GM23338 (cell line): ENCODE measurements at regions not wholly inside any gene's neighbourhood (a gene's known extent, or its start where the extent isn't known, plus 50 kb on each side); places are given as distances from the start of the nearest gene placed in this dataset.

Source experiments
- CREB1 ChIP-seq: fragments of 250-450 bp; sonication (Bioruptor Pico); IDR thresholded peaks from 2 replicates; pipeline ENCODE4 v1.5.0; 2020; ENCODE audit warnings: low read depth, mild to moderate bottlenecking, moderate library complexity
- CTCF ChIP-seq, 2 experiments: fragments of 200-600 bp in 1 of 2; sonication (generic) in 1 of 2; conservative IDR thresholded peaks; 2 replicates each; pipeline versions ENCODE4 v1.5.1 to v1.6.1; 2016 to 2017; ENCODE audit warnings: antibody characterized with exemption in 2 of 2, low read depth in 2 of 2, mild to moderate bottlenecking in 2 of 2, moderate library complexity in 1 of 2
- ETS1 ChIP-seq: IDR thresholded peaks from 2 replicates; pipeline ENCODE4 v1.6.1; 2016; ENCODE audit warnings: antibody characterized with exemption
- EZH2 ChIP-seq: fragments of 200-600 bp; sonication (generic); IDR thresholded peaks from one replicate; pipeline ENCODE4 v1.8.0; 2017; ENCODE audit warnings: antibody characterized with exemption, mild to moderate bottlenecking, low read depth; ENCODE audit not compliant: unreplicated experiment
- EZH2phosphoT487 ChIP-seq: fragments of 200-600 bp; sonication (generic); IDR thresholded peaks from one replicate; pipeline ENCODE4 v1.8.1; 2018; ENCODE audit warnings: antibody characterized with exemption; ENCODE audit not compliant: unreplicated experiment
- JUNB ChIP-seq: IDR thresholded peaks from one replicate; pipeline ENCODE4 v1.6.1; 2016; ENCODE audit warnings: antibody characterized with exemption; ENCODE audit not compliant: unreplicated experiment
- NANOG ChIP-seq: IDR thresholded peaks from 2 replicates; pipeline ENCODE4 v1.6.1; 2016; ENCODE audit warnings: antibody characterized with exemption, borderline replicate concordance
- POLR2AphosphoS5 ChIP-seq: IDR thresholded peaks from 2 replicates; pipeline ENCODE4 v1.6.1; 2016; ENCODE audit warnings: antibody characterized with exemption, low read depth
- REST ChIP-seq: IDR thresholded peaks from one replicate; pipeline ENCODE4 v1.6.1; 2018; ENCODE audit warnings: antibody characterized with exemption; ENCODE audit not compliant: unreplicated experiment
- STAT1 ChIP-seq: IDR thresholded peaks from one replicate; pipeline ENCODE4 v1.6.1; 2016; ENCODE audit warnings: antibody characterized with exemption; ENCODE audit not compliant: unreplicated experiment
- ZNF114 ChIP-seq: fragments of 250-450 bp; sonication (Bioruptor Pico); IDR thresholded peaks from 2 replicates; pipeline ENCODE4 v1.5.0; 2020; ENCODE audit warnings: mild to moderate bottlenecking, moderate library complexity
- ZNF331 ChIP-seq: fragments of 250-450 bp; sonication (Bioruptor Pico); IDR thresholded peaks from 2 replicates; pipeline ENCODE4 v1.5.0; 2020; ENCODE audit warnings: low read depth, mild to moderate bottlenecking, moderate library complexity
- ZNF462 ChIP-seq: fragments of 250-450 bp; sonication (Bioruptor Pico); IDR thresholded peaks from 2 replicates; pipeline ENCODE4 v1.5.0; 2020; ENCODE audit warnings: mild to moderate bottlenecking, moderate library complexity

GRCh38 chr11:26860895-26861294 lies 133.0 kb upstream of the FIBIN start:
- TF ChIP-seq CTCF (conservative IDR thresholded peaks at IDR 0.05; ENCODE audit: low read depth in 2 of 2) (no peak), EZH2 (no peak), REST (no peak), ZNF114 (CRISPR knock-in tag) (no peak), CREB1 (no peak), POLR2AphosphoS5 (no peak), STAT1 (no peak), EZH2phosphoT487 (no peak), ZNF331 (CRISPR knock-in tag) (no peak), JUNB (no peak), ETS1 (no peak), NANOG (no peak), ZNF462 (no peak)
